ENCODE measurements at regions not wholly inside any gene's neighbourhood (a gene's known extent, or its start where the extent isn't known, plus 50 kb on each side); places are given as distances from the start of the nearest gene placed in this dataset.

DNA sequence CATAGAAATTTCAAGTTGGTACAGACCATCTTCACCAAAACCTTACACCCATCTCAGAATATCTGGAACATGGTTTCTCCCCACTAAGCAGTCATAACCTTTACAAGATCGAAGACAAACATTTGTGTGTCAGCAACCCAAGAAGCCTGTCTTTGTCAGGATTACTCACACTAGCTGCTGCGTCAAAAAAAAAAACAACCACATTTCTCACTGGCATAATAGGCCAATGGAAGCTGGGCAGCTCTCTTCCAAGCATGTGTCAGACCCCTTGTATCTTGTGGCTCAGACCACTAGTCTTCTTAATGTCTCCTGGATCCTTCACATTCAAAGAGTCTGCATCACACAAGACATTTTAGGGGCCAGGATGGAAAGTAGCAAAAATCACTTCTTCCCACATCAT lies 266.9 kb upstream of the IGF1R start:
- no peaks in the 10 kb centered on the region for H3K9me3 Mint-ChIP-seq
- intact Hi-C loops (cut with micrococcal nuclease), result no loop called here
- H3K27ac Mint-ChIP-seq, result no peak overlapping the region
- no peaks in the 10 kb centered on the region for H3K36me3 Mint-ChIP-seq (ENCODE audit: low read depth)
- H3K27me3 Mint-ChIP-seq, result peaks cover 13% of the 10 kb centered on the region
- H3K4me3 Mint-ChIP-seq, result no peak overlapping the region
- DNase-seq, result no peak
- no peaks in the 10 kb centered on the region for H3K4me1 Mint-ChIP-seq

DNA sequence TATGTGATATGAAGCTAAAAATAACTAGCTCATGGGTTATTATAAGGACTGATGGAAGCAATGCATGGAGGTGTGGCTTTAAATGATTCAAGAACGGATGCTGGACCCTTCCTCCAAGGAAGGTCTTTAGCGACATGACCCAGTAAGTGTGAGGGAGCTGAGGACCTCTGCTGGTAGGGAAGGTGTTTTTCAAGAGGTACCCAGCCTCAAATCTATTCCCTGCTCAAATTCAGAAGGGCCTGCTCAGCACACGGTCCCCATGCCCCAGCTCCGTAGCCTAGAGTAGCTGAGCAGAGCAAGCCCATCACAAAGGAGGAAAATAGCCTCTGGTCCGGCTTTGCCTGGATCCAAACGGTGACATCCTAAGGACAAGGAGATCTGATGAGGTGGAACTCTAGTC lies 266.2 kb upstream of the IGF1R start:
- Mint-ChIP-seq H3K27ac (no peak overlapping the region), H3K36me3 (ENCODE audit: low read depth) (no peaks in the 10 kb centered on the region), H3K27me3 (peaks cover 13% of the 10 kb centered on the region), H3K4me3 (no peak overlapping the region), H3K9me3 (no peaks in the 10 kb centered on the region), H3K4me1 (no peaks in the 10 kb centered on the region)
- intact Hi-C loops (cut with micrococcal nuclease), result no loop called here
- no peak for DNase-seq

DNA sequence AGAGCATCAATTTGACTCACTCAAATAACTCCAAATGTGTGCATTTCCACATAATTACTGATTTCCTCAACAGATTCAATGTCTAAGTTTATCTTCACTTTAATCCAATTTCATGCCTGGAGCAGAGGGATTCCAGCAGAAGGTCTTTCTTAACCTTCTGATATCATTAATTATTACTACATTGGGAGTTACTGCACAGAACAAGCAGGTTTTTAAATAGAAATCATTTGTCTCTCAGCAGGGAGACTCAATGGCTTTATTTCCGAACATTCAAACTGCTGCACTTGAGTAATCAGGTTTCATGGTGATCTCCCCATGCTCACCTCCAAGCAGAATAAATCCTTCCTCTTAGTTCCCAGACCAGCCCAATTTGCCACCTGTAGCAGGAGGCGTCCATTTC lies 264.8 kb upstream of the IGF1R start:
- Mint-ChIP-seq H3K4me3 (no peak overlapping the region), H3K27ac (no peak overlapping the region), H3K27me3 (peaks cover 13% of the 10 kb centered on the region), H3K36me3 (ENCODE audit: low read depth) (no peaks in the 10 kb centered on the region), H3K9me3 (no peaks in the 10 kb centered on the region), H3K4me1 (no peaks in the 10 kb centered on the region)
- no peak for DNase-seq
- intact Hi-C loops (cut with micrococcal nuclease), result no loop called here

DNA sequence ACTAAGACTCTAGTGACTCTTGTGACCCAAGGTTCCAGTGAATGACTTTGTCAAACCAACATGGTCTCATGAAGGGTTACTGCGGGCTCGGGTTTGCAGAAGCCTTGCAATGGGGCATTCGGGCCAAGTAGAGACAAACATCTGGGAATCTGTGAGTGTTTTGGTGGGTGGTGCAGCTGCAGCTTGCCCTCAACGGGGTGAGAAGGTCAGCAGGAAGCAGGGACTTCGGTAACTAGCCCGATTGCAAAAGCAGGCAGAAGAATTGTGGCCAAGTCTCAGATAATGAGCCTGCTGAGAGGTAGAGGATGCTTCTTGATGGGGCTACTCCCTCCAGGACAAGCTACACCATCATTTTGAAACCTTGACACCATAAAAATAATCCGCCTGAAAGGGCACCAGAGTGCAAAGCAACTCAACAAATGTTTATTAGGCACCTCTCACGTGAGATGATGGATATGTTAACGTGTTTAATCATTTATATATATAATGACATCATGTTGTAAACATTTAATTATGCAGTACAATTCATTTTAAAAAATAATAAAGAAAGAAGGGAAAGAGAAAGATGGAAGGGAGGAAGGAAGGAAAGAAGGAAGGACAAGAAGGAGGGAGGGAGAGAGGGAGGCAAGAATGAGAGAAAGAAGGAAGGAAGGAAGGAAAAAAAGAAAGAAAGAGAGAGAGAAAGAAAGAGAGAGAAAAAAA lies 263.9 kb upstream of the IGF1R start:
- Mint-ChIP-seq H3K4me3 (no peak overlapping the region), H3K36me3 (ENCODE audit: low read depth) (no peaks in the 10 kb centered on the region), H3K4me1 (no peaks in the 10 kb centered on the region), H3K9me3 (no peaks in the 10 kb centered on the region), H3K27me3 (peaks cover 8% of the 10 kb centered on the region), H3K27ac (no peak overlapping the region)
- DNase-seq, result no peak
- intact Hi-C loops (cut with micrococcal nuclease), result no loop called here

DNA sequence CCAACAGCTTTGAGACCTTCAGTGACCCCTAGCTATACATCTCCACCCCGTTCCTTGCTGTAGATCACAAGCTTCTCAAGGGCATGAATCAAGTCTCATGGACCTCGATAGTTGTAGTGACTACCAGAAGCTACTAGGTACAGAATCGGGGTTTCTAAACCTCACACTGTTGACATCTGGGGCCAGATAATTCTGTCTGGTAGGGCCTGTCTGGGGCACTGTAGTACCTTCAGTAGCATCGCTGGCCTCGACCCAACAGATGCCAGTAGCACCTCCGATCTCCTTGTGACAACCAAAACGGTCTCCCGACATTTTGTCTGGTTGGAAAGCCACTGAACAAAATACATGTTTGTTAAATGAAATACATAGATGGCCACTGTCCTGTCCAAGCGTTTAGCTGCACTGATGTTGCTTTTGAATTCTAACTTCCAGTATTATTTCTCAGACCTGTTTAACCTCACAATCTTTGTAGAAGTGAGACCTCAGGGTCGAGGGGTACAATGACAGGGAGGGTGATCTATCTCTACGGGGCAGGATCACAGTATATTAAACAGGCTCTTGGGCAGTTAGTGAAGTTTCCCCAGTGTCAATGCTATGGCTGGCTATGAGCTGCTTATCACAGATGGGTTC lies 262.5 kb upstream of the IGF1R start:
- H3K36me3 Mint-ChIP-seq (ENCODE audit: low read depth), result no peaks in the 10 kb centered on the region
- no peaks in the 10 kb centered on the region for H3K4me1 Mint-ChIP-seq
- H3K9me3 Mint-ChIP-seq, result no peaks in the 10 kb centered on the region
- intact Hi-C loops (cut with micrococcal nuclease), result no loop called here
- no peak for DNase-seq
- H3K4me3 Mint-ChIP-seq, result no peak overlapping the region
- peaks cover 5% of the 10 kb centered on the region for H3K27me3 Mint-ChIP-seq
- no peak overlapping the region for H3K27ac Mint-ChIP-seq

DNA sequence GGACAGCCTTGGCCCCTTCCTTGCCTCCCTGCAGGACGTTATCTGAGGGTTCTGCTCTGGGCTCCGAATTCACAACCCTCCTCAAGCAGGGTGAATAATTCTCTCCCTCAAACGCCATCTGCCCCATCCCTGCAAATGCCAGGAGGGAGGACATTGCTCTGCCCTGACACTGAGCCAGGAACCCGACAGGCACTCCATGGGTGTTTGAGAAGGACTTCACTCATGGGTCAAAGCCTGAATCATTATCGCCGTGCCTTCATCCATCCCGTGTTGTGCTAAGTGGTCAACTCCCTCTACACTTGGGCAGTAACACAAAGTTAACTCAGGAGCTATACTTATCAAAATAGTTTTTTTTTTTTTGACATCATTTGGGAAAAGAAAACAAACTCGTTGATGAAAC lies 261.8 kb upstream of the IGF1R start:
- no peak for DNase-seq
- Mint-ChIP-seq H3K9me3 (no peaks in the 10 kb centered on the region), H3K27ac (no peak overlapping the region), H3K4me3 (no peak overlapping the region), H3K36me3 (ENCODE audit: low read depth) (no peaks in the 10 kb centered on the region), H3K27me3 (peaks cover 5% of the 10 kb centered on the region), H3K4me1 (no peaks in the 10 kb centered on the region)
- intact Hi-C loops (cut with micrococcal nuclease), result no loop called here

DNA sequence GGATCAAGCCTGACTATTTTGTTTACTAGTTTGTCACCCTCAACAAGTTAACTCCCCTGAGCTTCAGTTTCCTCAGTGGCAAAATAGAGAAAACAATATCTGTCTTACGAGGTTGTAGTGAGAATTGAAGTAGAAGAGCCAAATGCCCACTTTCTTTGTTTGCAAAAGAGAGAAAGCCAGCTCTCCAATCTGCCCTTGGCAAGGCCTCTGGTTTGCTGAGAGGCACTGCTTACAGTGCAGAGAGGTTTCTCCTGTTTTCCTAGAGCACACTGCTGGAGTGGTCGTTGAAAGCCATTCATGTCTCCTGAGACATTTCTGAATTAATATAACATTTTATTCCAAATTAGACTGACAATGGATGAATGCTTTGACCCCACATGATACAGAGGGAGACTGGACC lies 260.5 kb upstream of the IGF1R start:
- no peak for DNase-seq
- Mint-ChIP-seq H3K27me3 (peaks cover 6% of the 10 kb centered on the region), H3K4me3 (no peak overlapping the region), H3K4me1 (no peaks in the 10 kb centered on the region), H3K9me3 (no peaks in the 10 kb centered on the region), H3K27ac (no peak overlapping the region), H3K36me3 (ENCODE audit: low read depth) (no peaks in the 10 kb centered on the region)
- intact Hi-C loops (cut with micrococcal nuclease), result no loop called here

DNA sequence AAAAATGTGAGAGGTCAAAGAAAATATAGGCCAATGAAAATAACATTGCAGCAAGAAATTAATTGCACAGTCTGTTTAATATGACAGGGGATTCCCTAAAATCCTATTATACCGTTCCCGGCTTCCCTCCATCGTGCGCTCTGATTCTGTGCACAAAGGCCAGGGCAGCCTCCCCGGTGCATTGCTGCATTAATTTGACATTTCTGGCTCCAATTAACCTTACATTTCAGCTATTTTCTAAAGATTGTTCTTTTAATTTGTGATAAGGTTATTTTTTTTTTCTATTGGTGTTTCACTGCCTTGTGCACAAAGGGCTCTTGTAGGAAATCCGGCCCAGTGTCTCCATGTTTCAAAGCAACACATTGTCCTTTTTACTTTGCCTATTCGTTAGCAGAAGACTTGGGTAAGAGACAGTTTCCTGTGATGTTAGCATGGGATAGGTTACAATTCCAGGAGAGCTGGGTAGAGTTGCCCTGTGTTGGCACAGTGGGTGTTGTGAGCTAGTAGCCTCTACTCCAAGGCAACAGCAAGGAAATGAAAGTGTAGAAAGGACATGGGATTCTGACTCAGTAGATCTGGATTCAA lies 257.3 kb upstream of the IGF1R start:
- no peak overlapping the region for H3K4me3 Mint-ChIP-seq
- H3K27me3 Mint-ChIP-seq, result peaks cover 3% of the 10 kb centered on the region
- no peaks in the 10 kb centered on the region for H3K9me3 Mint-ChIP-seq
- DNase-seq, result no peak
- H3K4me1 Mint-ChIP-seq, result no peaks in the 10 kb centered on the region
- H3K27ac Mint-ChIP-seq, result no peak overlapping the region
- intact Hi-C loops (cut with micrococcal nuclease), result no loop called here
- no peaks in the 10 kb centered on the region for H3K36me3 Mint-ChIP-seq (ENCODE audit: low read depth)

DNA sequence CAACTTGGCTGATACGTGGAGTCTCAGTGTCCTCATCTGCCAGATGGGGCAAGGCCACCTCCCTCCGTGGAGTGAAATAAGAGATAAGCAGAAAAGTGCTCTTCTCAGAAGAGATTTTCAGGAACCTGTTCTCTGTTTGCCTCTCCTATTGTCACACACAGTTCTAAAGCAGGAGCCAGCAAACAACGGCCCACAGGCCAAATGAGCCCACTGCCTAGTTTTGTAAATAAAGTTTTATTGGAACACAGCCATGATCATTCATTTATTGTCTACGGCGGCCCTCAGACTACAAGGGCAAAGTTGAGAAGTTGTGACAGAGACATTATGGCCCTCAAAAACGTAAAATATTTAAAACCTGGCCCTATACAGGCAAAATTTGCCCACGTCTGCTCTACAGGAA lies 256.8 kb upstream of the IGF1R start:
- Mint-ChIP-seq H3K9me3 (no peaks in the 10 kb centered on the region), H3K4me1 (no peaks in the 10 kb centered on the region), H3K4me3 (no peak overlapping the region), H3K27ac (no peak overlapping the region), H3K27me3 (peaks cover 3% of the 10 kb centered on the region), H3K36me3 (ENCODE audit: low read depth) (no peaks in the 10 kb centered on the region)
- intact Hi-C loops (cut with micrococcal nuclease), result no loop called here
- no peak for DNase-seq

DNA sequence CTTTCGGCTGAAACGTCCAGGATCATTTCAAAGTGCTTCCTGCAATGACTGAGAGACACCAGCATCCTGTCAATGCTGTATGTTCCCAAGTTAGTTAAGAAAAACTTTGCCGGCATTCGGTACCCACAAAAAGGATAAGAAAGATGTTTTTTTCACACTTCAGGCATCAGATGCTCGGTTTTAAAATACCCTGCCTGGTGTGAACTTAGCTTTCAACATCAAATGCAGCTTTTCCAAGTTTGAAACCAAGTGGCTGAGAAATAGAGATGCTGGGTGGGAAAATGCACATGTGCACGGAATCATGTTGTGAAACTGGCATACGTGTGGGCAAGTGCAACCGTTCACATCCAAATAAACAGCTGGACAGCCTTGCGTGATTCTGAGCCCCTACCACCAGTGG lies 254.9 kb upstream of the IGF1R start:
- Mint-ChIP-seq H3K9me3 (no peaks in the 10 kb centered on the region), H3K27ac (no peak overlapping the region), H3K4me1 (no peaks in the 10 kb centered on the region), H3K27me3 (peaks cover 3% of the 10 kb centered on the region), H3K36me3 (ENCODE audit: low read depth) (no peaks in the 10 kb centered on the region), H3K4me3 (no peak overlapping the region)
- no peak for DNase-seq
- intact Hi-C loops (cut with micrococcal nuclease), result no loop called here

DNA sequence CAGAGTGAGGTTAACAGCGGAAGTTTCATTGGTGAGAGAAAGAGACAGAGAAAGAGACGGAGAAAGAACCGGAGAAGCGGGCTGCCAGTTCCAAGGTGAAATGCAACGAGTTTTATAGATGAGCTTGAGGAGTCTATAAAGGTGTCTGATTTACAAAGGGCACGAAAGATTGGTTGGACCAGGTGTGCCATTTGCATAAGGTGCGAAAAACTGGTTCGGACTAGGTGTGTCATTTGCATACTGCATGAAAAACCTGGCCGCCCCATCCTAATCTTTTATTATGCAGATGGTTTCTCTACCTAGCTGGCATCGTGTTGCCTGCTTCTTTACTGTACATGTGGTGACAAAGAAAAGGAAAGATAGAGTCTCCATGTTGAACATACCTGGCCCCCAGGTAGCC lies 253.8 kb upstream of the IGF1R start:
- intact Hi-C loops (cut with micrococcal nuclease), result no loop called here
- Mint-ChIP-seq H3K9me3 (no peaks in the 10 kb centered on the region), H3K27ac (no peak overlapping the region), H3K4me1 (no peaks in the 10 kb centered on the region), H3K36me3 (ENCODE audit: low read depth) (no peaks in the 10 kb centered on the region), H3K4me3 (no peak overlapping the region), H3K27me3 (peaks cover 3% of the 10 kb centered on the region)
- no peak for DNase-seq

DNA sequence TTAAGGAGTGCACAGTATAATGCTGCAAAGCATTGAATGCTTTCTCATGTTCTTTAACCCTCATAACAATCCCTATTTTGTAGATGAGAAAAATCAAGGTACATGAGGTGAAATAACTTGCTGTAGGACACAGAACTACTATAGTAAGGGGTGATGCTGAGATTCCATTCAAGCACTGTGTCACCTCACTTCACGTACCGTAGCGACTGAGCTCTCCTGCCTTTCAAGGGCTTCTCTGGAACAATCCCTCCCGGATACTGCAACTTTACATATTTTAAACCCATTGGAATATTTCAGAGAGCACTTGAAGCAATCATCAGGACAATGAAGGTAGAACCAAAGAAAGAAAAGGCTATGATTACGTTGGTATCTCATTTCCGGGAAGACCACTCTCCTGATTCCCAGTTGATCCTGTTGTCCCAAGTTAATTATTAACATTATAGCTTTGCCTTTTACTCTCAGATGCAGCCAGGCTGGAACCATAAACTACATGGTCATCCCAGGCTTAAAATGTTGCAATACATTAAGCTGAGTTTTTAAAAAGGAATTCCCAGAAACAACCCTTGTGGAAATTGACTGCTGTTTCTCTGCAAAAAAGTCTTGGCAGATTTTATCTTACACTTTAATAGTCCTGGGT lies 252.2 kb upstream of the IGF1R start:
- intact Hi-C loops (cut with micrococcal nuclease), result no loop called here

DNA sequence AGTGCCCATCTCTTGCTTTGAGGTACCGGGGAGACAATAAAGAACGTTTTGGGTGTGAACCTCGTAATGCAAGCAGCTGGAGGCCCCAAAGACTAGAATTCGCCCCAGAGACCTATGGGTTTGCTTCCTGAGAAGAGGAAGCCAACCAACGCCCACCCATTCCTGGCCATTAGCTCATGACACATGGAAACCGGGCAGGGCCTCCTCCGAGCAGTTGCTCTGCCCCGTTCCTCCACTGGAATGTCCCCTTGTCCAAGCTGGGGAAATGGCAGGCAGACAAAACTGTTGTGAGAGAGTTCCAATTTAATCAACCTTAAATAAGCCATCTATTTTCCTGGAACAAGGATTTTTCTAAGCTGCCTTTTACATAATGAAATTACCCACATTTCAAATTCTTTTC lies 250.9 kb upstream of the IGF1R start:
- no peaks in the 10 kb centered on the region for H3K36me3 Mint-ChIP-seq (ENCODE audit: low read depth)
- H3K4me3 Mint-ChIP-seq, result no peak overlapping the region
- H3K27me3 Mint-ChIP-seq, result peaks cover 3% of the 10 kb centered on the region
- no peak for DNase-seq
- intact Hi-C loops (cut with micrococcal nuclease), result no loop called here
- no peak overlapping the region for H3K27ac Mint-ChIP-seq
- no peaks in the 10 kb centered on the region for H3K9me3 Mint-ChIP-seq
- H3K4me1 Mint-ChIP-seq, result no peaks in the 10 kb centered on the region

More for the DNA sequence above, 252.2 kb upstream of the IGF1R start:
- Mint-ChIP-seq H3K9me3 (no peaks in the 10 kb centered on the region), H3K4me1 (no peaks in the 10 kb centered on the region), H3K27me3 (peaks cover 3% of the 10 kb centered on the region), H3K4me3 (no peak overlapping the region), H3K36me3 (ENCODE audit: low read depth) (no peaks in the 10 kb centered on the region), H3K27ac (no peak overlapping the region)
- DNase-seq, result no peak

DNA sequence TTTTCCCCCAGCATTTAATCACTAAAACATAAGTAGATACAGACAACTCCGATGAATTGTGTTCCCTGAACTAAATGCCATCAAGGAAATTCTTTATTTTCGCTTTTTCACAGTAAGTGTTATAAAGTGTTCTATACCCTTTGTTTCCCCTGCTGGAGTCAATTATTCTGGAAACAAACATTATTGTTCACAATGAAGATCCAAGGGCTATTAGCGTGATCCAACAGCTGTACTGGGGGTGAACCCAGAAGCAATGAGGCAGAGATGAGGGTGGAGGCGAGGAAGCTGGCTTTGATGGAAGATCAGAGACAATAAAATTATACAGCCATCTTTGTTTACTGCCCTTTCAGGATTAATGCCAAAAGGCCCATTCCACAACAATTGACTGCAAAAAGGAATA lies 250.3 kb upstream of the IGF1R start:
- no peaks in the 10 kb centered on the region for H3K9me3 Mint-ChIP-seq
- no peak overlapping the region for H3K27ac Mint-ChIP-seq
- intact Hi-C loops (cut with micrococcal nuclease), result no loop called here
- no peak overlapping the region for H3K4me3 Mint-ChIP-seq
- DNase-seq, result no peak
- H3K27me3 Mint-ChIP-seq, result peaks cover 1% of the 10 kb centered on the region
- H3K36me3 Mint-ChIP-seq (ENCODE audit: low read depth), result no peaks in the 10 kb centered on the region
- H3K4me1 Mint-ChIP-seq, result no peaks in the 10 kb centered on the region
